CD14-positive monocyte (primary cell): ENCODE measurements at regions not wholly inside any gene's neighbourhood (a gene's known extent, or its start where the extent isn't known, plus 50 kb on each side); places are given as distances from the start of the nearest gene placed in this dataset.

Experiments
- DNase-seq, 3 donors: peaks; one replicate each; pipeline ENCODE4 v3.0.0-alpha.2; 2011 to 2022
- H2AFZ ChIP-seq: 2 replicates; pipeline ENCODE4 v1.6.0; 2012; ENCODE audit warnings: mild to moderate bottlenecking, low read depth, low read length, inconsistent platforms; ENCODE audit not compliant: insufficient read depth, poor library complexity, severe bottlenecking
- H3K27ac ChIP-seq, 2 donors: 1 replicate in 1 of 2; 2 replicates in 1 of 2; pipeline ENCODE4 v1.5.1; 2012 to 2013; ENCODE audit warnings: low read length in 2 of 2, control low read depth in 1 of 2, inconsistent platforms in 1 of 2, low read depth in 1 of 2, mild to moderate bottlenecking in 1 of 2
- H3K27me3 ChIP-seq, 2 donors: one replicate each; pipeline versions ENCODE4 v1.6.0 to v1.6.1; 2011 to 2013; ENCODE audit warnings: low read length in 2 of 2; ENCODE audit not compliant: control insufficient read depth in 2 of 2, insufficient read depth in 2 of 2
- H3K36me3 ChIP-seq, 2 donors: replicated peaks in 1 of 2; 1 replicate in 1 of 2; 2 replicates in 1 of 2; pipeline versions ENCODE4 v1.5.1 to v1.6.1; 2012 to 2013; ENCODE audit warnings: low read length in 2 of 2, control low read depth in 1 of 2, inconsistent platforms in 1 of 2, mild to moderate bottlenecking in 1 of 2; ENCODE audit not compliant: insufficient read depth in 2 of 2, control insufficient read depth in 1 of 2
- H3K4me1 ChIP-seq, 2 donors: 1 replicate in 1 of 2; 2 replicates in 1 of 2; pipeline versions ENCODE4 v1.5.1 to v1.6.1; 2012 to 2013; ENCODE audit warnings: low read length in 2 of 2, control low read depth in 1 of 2, inconsistent platforms in 1 of 2, mild to moderate bottlenecking in 1 of 2, moderate library complexity in 1 of 2; ENCODE audit not compliant: insufficient read depth in 2 of 2, control insufficient read depth in 1 of 2
- H3K4me2 ChIP-seq: replicated peaks from 2 replicates; pipeline ENCODE3; 2012; ENCODE audit warnings: low read length, moderate library complexity, mild to moderate bottlenecking; ENCODE audit not compliant: poor library complexity, severe bottlenecking; ENCODE audit errors: extremely low read depth
- H3K4me3 ChIP-seq, 3 experiments: fragments of 200-600 bp in 1 of 3; sonication (generic) in 1 of 3; replicated peaks in 1 of 3; 1 replicate in 2 of 3; 2 replicates in 1 of 3; pipeline ENCODE4 v1.5.1; 2011 to 2013; ENCODE audit warnings: low read length in 3 of 3, mild to moderate bottlenecking in 3 of 3, control low read depth in 2 of 3, low read depth in 2 of 3, inconsistent platforms in 1 of 3, moderate library complexity in 1 of 3
- H3K79me2 ChIP-seq: 2 replicates; pipeline ENCODE4 v1.6.0; 2012; ENCODE audit warnings: mild to moderate bottlenecking, control low read depth, inconsistent platforms, low read length, moderate library complexity; ENCODE audit not compliant: insufficient read depth
- H3K9ac ChIP-seq: 2 replicates; pipeline ENCODE4 v1.6.0; 2017; ENCODE audit warnings: low read length, mild to moderate bottlenecking; ENCODE audit not compliant: insufficient read depth, poor library complexity, severe bottlenecking
- H3K9me3 ChIP-seq, 2 donors: replicated peaks in 1 of 2; 1 replicate in 1 of 2; 2 replicates in 1 of 2; pipeline versions ENCODE4 v1.5.1 to v1.6.1; 2012 to 2013; ENCODE audit warnings: low read length in 2 of 2, control low read depth in 1 of 2; ENCODE audit not compliant: control insufficient read depth in 1 of 2, insufficient read depth in 1 of 2
- H4K20me1 ChIP-seq: 2 replicates; pipeline ENCODE4 v1.6.0; 2012; ENCODE audit warnings: mild to moderate bottlenecking, low read length, control low read depth, moderate library complexity; ENCODE audit not compliant: insufficient read depth
- H3K27ac Mint-ChIP-seq, 7 donors: one replicate each; pipeline ENCODE4 v1.8.0; 2020; ENCODE audit warnings: mild to moderate bottlenecking in 7 of 7, mixed read lengths in 7 of 7, moderate library complexity in 6 of 7, inconsistent platforms in 2 of 7
- H3K27me3 Mint-ChIP-seq, 3 donors: one replicate each; pipeline ENCODE4 v1.8.0; 2021 to 2022; ENCODE audit warnings: low read depth in 3 of 3, mild to moderate bottlenecking in 3 of 3, mixed read lengths in 3 of 3, moderate library complexity in 3 of 3, inconsistent platforms in 1 of 3
- H3K36me3 Mint-ChIP-seq, 2 donors: one replicate each; pipeline ENCODE4 v1.8.0; 2020; ENCODE audit warnings: mixed read lengths in 2 of 2, inconsistent platforms in 1 of 2, mild to moderate bottlenecking in 1 of 2
- H3K4me1 Mint-ChIP-seq: one replicate; pipeline ENCODE4 v1.8.0; 2020; ENCODE audit warnings: mild to moderate bottlenecking, mixed read lengths
- H3K4me3 Mint-ChIP-seq, 2 donors: one replicate each; pipeline ENCODE4 v1.8.0; 2020; ENCODE audit warnings: mild to moderate bottlenecking in 2 of 2, mixed read lengths in 2 of 2, moderate library complexity in 1 of 2
- H3K9me3 Mint-ChIP-seq, 7 donors: one replicate each; pipeline ENCODE4 v1.8.0; 2020 to 2022; ENCODE audit warnings: mixed read lengths in 7 of 7, mild to moderate bottlenecking in 6 of 7, moderate library complexity in 6 of 7, inconsistent platforms in 2 of 7
- CTCF ChIP-seq: fragments of 200-600 bp; IDR thresholded peaks from one replicate; pipeline ENCODE4 v1.8.0; 2022; ENCODE audit warnings: antibody characterized with exemption, mild to moderate bottlenecking
- WGBS: methylation state at CpG from one replicate; pipeline ENCODE4 v1.1.5; 2013; ENCODE audit warnings: missing lambda C conversion rate; ENCODE audit not compliant: insufficient coverage; 5-methylcytosine and 5-hydroxymethylcytosine counted together
- intact Hi-C, 2 donors: fragments of 100-400 bp; cut with micrococcal nuclease; formaldehyde crosslinking; loops; one replicate each; pipeline versions ENCODE4 v1.15.0 to v1.15.1; 2023

GRCh38 chr13:21813110-21813509, 142.2 kb downstream of the FGF9 start:
- Mint-ChIP-seq H3K4me1 (no peaks in the 10 kb centered on the region), H3K36me3 (no peaks in the 10 kb centered on the region), H3K9me3 (peaks cover 4 to 17% (median 8%) of the 10 kb centered on the region in 7 donors), H3K27ac (no peak overlapping the region), H3K4me3 (no peak overlapping the region), H3K27me3 (peaks cover 0 to 4% (median 0%) of the 10 kb centered on the region in 3 donors)
- Histone ChIP-seq H3K27me3 (no peaks in the 10 kb centered on the region), H3K4me2 (no peak overlapping the region), H3K9me3 (peaks cover 0 to 12% of the 10 kb centered on the region in 2 donors), H3K4me3 (no peak overlapping the region), H4K20me1 (no peaks in the 10 kb centered on the region), H3K9ac (no peak overlapping the region), H3K36me3 (no peaks in the 10 kb centered on the region), H3K79me2 (no peaks in the 10 kb centered on the region), H2AFZ (no peak overlapping the region), H3K27ac (no peak overlapping the region), H3K4me1 (no peaks in the 10 kb centered on the region)
- intact Hi-C loops, result no loop called here
- DNase-seq, result no peak
- WGBS, result no CpG with 5 or more reads among the region's 4 CpGs
- no peak for TF ChIP-seq CTCF

GRCh38 chr13:21813844-21814243, 143.0 kb downstream of the FGF9 start:
- no peak overlapping the region for H3K9ac ChIP-seq
- WGBS, result 100% methylated on average over 2 of the region's 4 CpGs
- Mint-ChIP-seq H3K27ac (no peak overlapping the region), H3K4me3 (no peak overlapping the region), H3K4me1 (no peaks in the 10 kb centered on the region), H3K36me3 (no peaks in the 10 kb centered on the region), H3K27me3 (peaks cover 0 to 5% (median 0%) of the 10 kb centered on the region in 3 donors), H3K9me3 (peaks cover 7 to 24% (median 13%) of the 10 kb centered on the region in 7 donors)
- no peak overlapping the region for H3K4me2 ChIP-seq
- H3K36me3 ChIP-seq, result no peaks in the 10 kb centered on the region
- no peak for DNase-seq
- TF ChIP-seq CTCF, result no peak
- H3K9me3 ChIP-seq, result peaks cover 0 to 16% of the 10 kb centered on the region in 2 donors
- H3K4me1 ChIP-seq, result no peaks in the 10 kb centered on the region
- H3K27me3 ChIP-seq, result no peaks in the 10 kb centered on the region
- no peak overlapping the region for H3K27ac ChIP-seq
- H3K79me2 ChIP-seq, result no peaks in the 10 kb centered on the region
- intact Hi-C loops, result no loop called here
- no peak overlapping the region for H2AFZ ChIP-seq
- no peak overlapping the region for H3K4me3 ChIP-seq
- no peaks in the 10 kb centered on the region for H4K20me1 ChIP-seq
